Liver (tissue), 8 donors: ENCODE measurements at regions not wholly inside any gene's neighbourhood (a gene's known extent, or its start where the extent isn't known, plus 50 kb on each side); places are given as distances from the start of the nearest gene placed in this dataset.

ENCODE experiments used
- DNase-seq: peaks from one replicate; pipeline ENCODE4 v3.0.0-alpha.2; 2017; ENCODE audit warnings: low spot score
- H3K27ac ChIP-seq, 2 donors: one replicate each; pipeline ENCODE4 v1.7.0; 2013; ENCODE audit warnings: inconsistent platforms in 2 of 2, low read length in 2 of 2, control low read depth in 1 of 2, low read depth in 1 of 2, mild to moderate bottlenecking in 1 of 2
- H3K27me3 ChIP-seq, 4 donors: one replicate each; pipeline versions ENCODE4 v1.6.1 to v1.7.0; 2013; ENCODE audit warnings: low read length in 3 of 4, inconsistent platforms in 1 of 4, mild to moderate bottlenecking in 1 of 4, moderate library complexity in 1 of 4; ENCODE audit not compliant: control insufficient read depth in 4 of 4, insufficient read depth in 4 of 4
- H3K36me3 ChIP-seq, 4 donors: one replicate each; pipeline versions ENCODE4 v1.6.1 to v1.7.0; 2013; ENCODE audit warnings: low read length in 3 of 4, mild to moderate bottlenecking in 3 of 4, low read depth in 1 of 4, moderate library complexity in 1 of 4; ENCODE audit not compliant: control insufficient read depth in 4 of 4, insufficient read depth in 3 of 4
- H3K4me1 ChIP-seq, 4 donors: one replicate each; pipeline versions ENCODE4 v1.6.1 to v1.7.0; 2013; ENCODE audit warnings: low read length in 3 of 4, mild to moderate bottlenecking in 3 of 4, moderate library complexity in 1 of 4; ENCODE audit not compliant: control insufficient read depth in 4 of 4, insufficient read depth in 4 of 4
- H3K4me3 ChIP-seq, 3 donors: one replicate each; pipeline versions ENCODE4 v1.6.1 to v1.7.0; 2013; ENCODE audit warnings: low read length in 3 of 3, control low read depth in 1 of 3, low read depth in 1 of 3, mild to moderate bottlenecking in 1 of 3
- H3K9ac ChIP-seq, 2 donors: one replicate each; pipeline ENCODE4 v1.7.0; 2013; ENCODE audit warnings: low read length in 2 of 2, mild to moderate bottlenecking in 2 of 2, moderate library complexity in 2 of 2, control low read depth in 1 of 2, low read depth in 1 of 2
- H3K9me3 ChIP-seq, 4 donors: one replicate each; pipeline versions ENCODE4 v1.6.1 to v1.7.0; 2013; ENCODE audit warnings: low read length in 3 of 4; ENCODE audit not compliant: control insufficient read depth in 4 of 4
- ATF3 ChIP-seq: IDR thresholded peaks from 2 replicates; pipeline ENCODE4 v1.6.1; 2016; ENCODE audit warnings: antibody characterized with exemption
- EGR1 ChIP-seq, 2 donors: IDR thresholded peaks; 2 replicates each; pipeline ENCODE4 v1.6.1; 2016 to 2018; ENCODE audit warnings: antibody characterized with exemption in 2 of 2, low read depth in 2 of 2
- FOXA1 ChIP-seq: IDR thresholded peaks from 2 replicates; pipeline ENCODE4 v1.6.1; 2016; ENCODE audit warnings: antibody characterized with exemption
- GABPA ChIP-seq, 2 donors: IDR thresholded peaks in 1 of 2; conservative IDR thresholded peaks in 1 of 2; 2 replicates each; pipeline ENCODE4 v1.6.1; 2016; ENCODE audit warnings: antibody characterized with exemption in 2 of 2, mild to moderate bottlenecking in 1 of 2, moderate library complexity in 1 of 2
- HNF4A ChIP-seq, 2 donors: conservative IDR thresholded peaks; 2 replicates each; pipeline ENCODE4 v1.6.1; 2016; ENCODE audit warnings: antibody characterized with exemption in 2 of 2, mild to moderate bottlenecking in 2 of 2
- JUND ChIP-seq, 2 donors: IDR thresholded peaks; 2 replicates each; pipeline ENCODE4 v1.6.1; 2016; ENCODE audit warnings: antibody characterized with exemption in 2 of 2
- NR2F2 ChIP-seq: IDR thresholded peaks from 2 replicates; pipeline ENCODE4 v1.6.1; 2016; ENCODE audit warnings: antibody characterized with exemption
- RAD21 ChIP-seq, 2 donors: IDR thresholded peaks; 2 replicates each; pipeline ENCODE4 v1.6.1; 2016; ENCODE audit warnings: antibody characterized with exemption in 2 of 2, mild to moderate bottlenecking in 2 of 2
- REST ChIP-seq: IDR thresholded peaks from 2 replicates; pipeline ENCODE4 v1.6.1; 2016; ENCODE audit warnings: antibody characterized with exemption, mild to moderate bottlenecking
- TAF1 ChIP-seq: conservative IDR thresholded peaks from 2 replicates; pipeline ENCODE4 v1.6.1; 2016; ENCODE audit warnings: antibody characterized with exemption, mild to moderate bottlenecking
- ZBTB33 ChIP-seq: IDR thresholded peaks from 2 replicates; pipeline ENCODE4 v1.6.1; 2016; ENCODE audit warnings: antibody characterized with exemption
- WGBS: extraction: QIAGEN DNeasy Blood & Tissue Kit; methylation state at CpG from one replicate; pipeline ENCODE4 v1.1.7; 2013; 5-methylcytosine and 5-hydroxymethylcytosine counted together
- TF ChIP-seq, protein P1 (sequence below): IDR thresholded peaks from 2 replicates; pipeline ENCODE4 v1.6.1; 2016; ENCODE audit warnings: antibody characterized with exemption
- TF ChIP-seq, protein P2 (sequence below): fragments of 150-350 bp; IDR thresholded peaks from 2 replicates; pipeline ENCODE4 v1.5.1; 2017; ENCODE audit warnings: improper control_type of control experiment, low read depth, low read length; ENCODE audit not compliant: missing input control
- donor health status: healthy.
- donor health status: healthy.
- donor health status: healthy.
- donor health status: healthy.
- donor health status: healthy.

- H3K27ac ChIP-seq = no peak overlapping the region
- no peak for TF ChIP-seq REST
- no peak for TF ChIP-seq HNF4A (conservative IDR thresholded peaks at IDR 0.05)
- TF ChIP-seq NR2F2 = no peak
- no peak for TF ChIP-seq JUND (IDR thresholded peaks at IDR 0.05)
- no peak for TF ChIP-seq TAF1
- TF ChIP-seq, protein P1, sequence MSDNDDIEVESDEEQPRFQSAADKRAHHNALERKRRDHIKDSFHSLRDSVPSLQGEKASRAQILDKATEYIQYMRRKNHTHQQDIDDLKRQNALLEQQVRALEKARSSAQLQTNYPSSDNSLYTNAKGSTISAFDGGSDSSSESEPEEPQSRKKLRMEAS = no peak
- TF ChIP-seq EGR1 (IDR thresholded peaks at IDR 0.05; ENCODE audit: low read depth in 2 of 2) = no peak
- no peaks in the 10 kb centered on the region for H3K27me3 ChIP-seq
- no peak overlapping the region for H3K9ac ChIP-seq
- no peak for DNase-seq
- WGBS = 75% methylated on average over 2 of the region's 2 CpGs
- no peaks in the 10 kb centered on the region for H3K9me3 ChIP-seq
- no peak overlapping the region for H3K4me3 ChIP-seq
- H3K4me1 ChIP-seq = no peaks in the 10 kb centered on the region
- H3K36me3 ChIP-seq = no peaks in the 10 kb centered on the region
Measured at GRCh38 chr1:168792592-168793125, 63.7 kb upstream of the DPT start.

DNA sequence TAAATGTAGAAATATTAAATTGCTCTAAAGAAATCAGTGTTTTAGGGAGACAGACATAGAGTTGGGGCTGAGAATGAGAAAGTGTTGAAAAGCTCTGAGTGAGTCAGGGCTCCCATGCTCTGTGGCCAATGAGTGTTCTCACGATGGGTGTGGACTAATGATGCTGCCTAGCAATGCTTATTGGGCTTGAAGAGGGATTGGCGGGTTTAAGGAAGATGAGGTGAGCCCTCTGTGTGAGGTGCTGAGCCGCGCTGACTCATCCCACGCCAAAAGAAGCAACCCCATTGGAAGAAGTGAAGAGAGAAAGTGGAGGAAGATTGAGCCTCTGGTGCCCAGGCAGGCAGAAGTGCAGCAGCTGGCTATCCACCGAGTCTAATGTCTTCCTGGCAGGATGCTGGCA, 65.1 kb upstream of the DPT start:
- no peak for DNase-seq
- TF ChIP-seq JUND (IDR thresholded peaks at IDR 0.05) = no peak
- TF ChIP-seq RAD21 (IDR thresholded peaks at IDR 0.05) = no peak
- TF ChIP-seq GABPA (IDR thresholded peaks at IDR 0.05 in 1 of 2, conservative IDR thresholded peaks at IDR 0.05 in 1 of 2) = no peak
- H3K27me3 ChIP-seq = no peaks in the 10 kb centered on the region
- no peak overlapping the region for H3K9ac ChIP-seq
- no peak overlapping the region for H3K4me3 ChIP-seq
- WGBS = 93% methylated on average over 6 of the region's 6 CpGs
- no peaks in the 10 kb centered on the region for H3K9me3 ChIP-seq
- no peak overlapping the region for H3K27ac ChIP-seq
- peaks cover 0 to under 1% (median 0%) of the 10 kb centered on the region in 4 donors for H3K4me1 ChIP-seq
- H3K36me3 ChIP-seq = no peaks in the 10 kb centered on the region

DNA sequence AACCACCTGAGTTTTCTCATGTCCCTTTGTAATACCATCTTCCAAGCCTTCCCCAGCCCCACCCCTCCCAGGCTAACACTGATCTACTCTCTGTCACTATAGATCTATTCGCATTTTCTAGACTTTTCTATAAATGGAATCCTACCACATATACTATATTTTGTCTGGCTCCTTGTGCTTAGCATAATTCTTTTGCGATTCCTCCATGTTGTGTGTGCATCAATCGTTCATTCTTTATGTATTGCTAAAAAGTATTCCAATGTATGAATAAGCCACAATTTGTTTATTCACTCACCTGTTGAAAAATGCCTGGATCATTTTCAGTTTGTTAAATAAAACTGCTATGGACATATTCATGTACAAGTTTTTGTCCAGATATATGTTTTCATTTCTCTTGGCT, 66.7 kb upstream of the DPT start:
- Histone ChIP-seq H3K4me3 (no peak overlapping the region), H3K36me3 (no peaks in the 10 kb centered on the region), H3K4me1 (peaks cover 0 to 16% (median 13%) of the 10 kb centered on the region in 4 donors), H3K9me3 (no peaks in the 10 kb centered on the region), H3K9ac (no peak overlapping the region), H3K27ac (no peak overlapping the region), H3K27me3 (no peaks in the 10 kb centered on the region)
- no peak for DNase-seq
- 95% methylated on average over 3 of the region's 3 CpGs for WGBS
- TF ChIP-seq JUND (IDR thresholded peaks at IDR 0.05) (no peak), RAD21 (IDR thresholded peaks at IDR 0.05) (no peak), TAF1 (no peak), ZBTB33 (no peak), GABPA (IDR thresholded peaks at IDR 0.05 in 1 of 2, conservative IDR thresholded peaks at IDR 0.05 in 1 of 2) (no peak), HNF4A (conservative IDR thresholded peaks at IDR 0.05) (no peak), FOXA1 (no peak), ATF3 (no peak)
- TF ChIP-seq, protein P1 = no peak
- TF ChIP-seq, protein P2, sequence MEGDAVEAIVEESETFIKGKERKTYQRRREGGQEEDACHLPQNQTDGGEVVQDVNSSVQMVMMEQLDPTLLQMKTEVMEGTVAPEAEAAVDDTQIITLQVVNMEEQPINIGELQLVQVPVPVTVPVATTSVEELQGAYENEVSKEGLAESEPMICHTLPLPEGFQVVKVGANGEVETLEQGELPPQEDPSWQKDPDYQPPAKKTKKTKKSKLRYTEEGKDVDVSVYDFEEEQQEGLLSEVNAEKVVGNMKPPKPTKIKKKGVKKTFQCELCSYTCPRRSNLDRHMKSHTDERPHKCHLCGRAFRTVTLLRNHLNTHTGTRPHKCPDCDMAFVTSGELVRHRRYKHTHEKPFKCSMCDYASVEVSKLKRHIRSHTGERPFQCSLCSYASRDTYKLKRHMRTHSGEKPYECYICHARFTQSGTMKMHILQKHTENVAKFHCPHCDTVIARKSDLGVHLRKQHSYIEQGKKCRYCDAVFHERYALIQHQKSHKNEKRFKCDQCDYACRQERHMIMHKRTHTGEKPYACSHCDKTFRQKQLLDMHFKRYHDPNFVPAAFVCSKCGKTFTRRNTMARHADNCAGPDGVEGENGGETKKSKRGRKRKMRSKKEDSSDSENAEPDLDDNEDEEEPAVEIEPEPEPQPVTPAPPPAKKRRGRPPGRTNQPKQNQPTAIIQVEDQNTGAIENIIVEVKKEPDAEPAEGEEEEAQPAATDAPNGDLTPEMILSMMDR = no peak
